ENCODE measurements at regions not wholly inside any gene's neighbourhood (a gene's known extent, or its start where the extent isn't known, plus 50 kb on each side); places are given as distances from the start of the nearest gene placed in this dataset.

DNA sequence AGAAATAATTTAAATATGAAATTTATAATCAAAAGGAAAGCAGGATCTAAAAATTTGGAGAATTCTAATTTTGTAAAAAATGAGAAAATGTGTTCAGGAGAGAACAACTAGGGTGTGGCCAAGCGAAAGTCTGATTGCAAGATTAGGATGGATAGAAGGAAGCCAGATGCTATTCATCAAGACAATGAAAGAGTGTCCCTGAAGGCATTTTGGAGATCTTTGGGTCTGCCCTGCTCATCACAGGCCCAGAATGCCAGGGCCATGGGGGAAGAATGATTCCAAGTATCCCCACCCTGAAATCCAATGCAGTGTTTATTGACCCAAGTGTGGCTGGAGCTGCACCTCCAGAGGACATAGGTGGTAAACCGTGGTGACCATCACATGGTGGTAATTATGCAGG lies 724.0 kb upstream of the FZD8 start:
- no peak for DNase-seq
- intact Hi-C loops (cut with micrococcal nuclease) = no loop called here
- Histone ChIP-seq H4K20me1 (ENCODE audit: insufficient read depth, low read length) (no peaks in the 10 kb centered on the region), H3K4me1 (ENCODE audit: control insufficient read depth in 1 of 2, insufficient read depth in 2 of 2, low read length in 2 of 2) (no peaks in the 10 kb centered on the region), H2AFZ (ENCODE audit: insufficient read depth, low read depth, low read length, poor library complexity, severe bottlenecking) (no peak overlapping the region), H3K4me2 (replicated peaks; ENCODE audit: extremely low read depth, low read length, poor library complexity, severe bottlenecking) (no peak overlapping the region), H3K79me2 (ENCODE audit: insufficient read depth, low read length) (no peaks in the 10 kb centered on the region), H3K27me3 (ENCODE audit: control insufficient read depth in 2 of 2, insufficient read depth in 2 of 2, low read length in 2 of 2) (no peaks in the 10 kb centered on the region), H3K9me3 (replicated peaks in 1 of 2; ENCODE audit: control insufficient read depth in 1 of 2, insufficient read depth in 1 of 2, low read length in 2 of 2) (peaks cover 8 to 10% of the 10 kb centered on the region in 2 donors), H3K4me3 (replicated peaks in 1 of 3; ENCODE audit: low read depth in 2 of 3, low read length in 3 of 3) (no peak overlapping the region), H3K36me3 (replicated peaks in 1 of 2; ENCODE audit: control insufficient read depth in 1 of 2, insufficient read depth in 2 of 2, low read length in 2 of 2) (no peaks in the 10 kb centered on the region), H3K9ac (ENCODE audit: insufficient read depth, low read length, poor library complexity, severe bottlenecking) (no peak overlapping the region), H3K27ac (ENCODE audit: low read depth in 1 of 2, low read length in 2 of 2) (no peak overlapping the region)
- Mint-ChIP-seq H3K36me3 (no peaks in the 10 kb centered on the region), H3K27me3 (ENCODE audit: low read depth in 3 of 3) (no peaks in the 10 kb centered on the region), H3K4me3 (no peak overlapping the region), H3K4me1 (no peaks in the 10 kb centered on the region), H3K9me3 (peaks cover 1 to 15% (median 2%) of the 10 kb centered on the region in 7 donors), H3K27ac (no peak overlapping the region)
- TF ChIP-seq CTCF (IDR thresholded peaks at IDR 0.05) = no peak
- WGBS (ENCODE audit: insufficient coverage) = 100% methylated on average over 1 of the region's 2 CpGs

DNA sequence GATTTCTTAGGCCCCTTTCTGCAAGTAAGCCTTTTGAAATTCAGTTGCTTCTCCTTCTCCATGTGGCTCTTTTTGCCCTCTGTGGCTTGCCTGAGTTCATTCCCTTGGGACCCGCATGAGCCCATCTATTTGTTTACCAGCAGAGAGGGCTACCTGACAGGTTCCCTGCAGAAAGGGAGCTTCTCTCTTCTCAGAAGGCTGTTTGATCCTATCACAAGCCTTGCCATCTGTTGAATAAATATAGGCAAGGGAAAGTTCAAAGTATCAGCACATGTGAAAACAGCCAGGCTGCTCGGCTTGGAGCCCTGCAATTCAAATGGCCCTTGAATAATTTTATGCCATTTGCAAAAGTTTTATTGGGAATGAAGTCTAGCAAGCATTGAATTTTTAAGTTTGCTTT lies 720.2 kb upstream of the FZD8 start:
- Histone ChIP-seq H3K9me3 (replicated peaks in 1 of 2; ENCODE audit: control insufficient read depth in 1 of 2, insufficient read depth in 1 of 2, low read length in 2 of 2) (peaks cover 8 to 10% of the 10 kb centered on the region in 2 donors), H3K79me2 (ENCODE audit: insufficient read depth, low read length) (no peaks in the 10 kb centered on the region), H4K20me1 (ENCODE audit: insufficient read depth, low read length) (no peaks in the 10 kb centered on the region), H2AFZ (ENCODE audit: insufficient read depth, low read depth, low read length, poor library complexity, severe bottlenecking) (no peak overlapping the region), H3K4me3 (replicated peaks in 1 of 3; ENCODE audit: low read depth in 2 of 3, low read length in 3 of 3) (no peak overlapping the region), H3K4me2 (replicated peaks; ENCODE audit: extremely low read depth, low read length, poor library complexity, severe bottlenecking) (no peak overlapping the region), H3K27me3 (ENCODE audit: control insufficient read depth in 2 of 2, insufficient read depth in 2 of 2, low read length in 2 of 2) (no peaks in the 10 kb centered on the region), H3K9ac (ENCODE audit: insufficient read depth, low read length, poor library complexity, severe bottlenecking) (no peak overlapping the region), H3K36me3 (replicated peaks in 1 of 2; ENCODE audit: control insufficient read depth in 1 of 2, insufficient read depth in 2 of 2, low read length in 2 of 2) (no peaks in the 10 kb centered on the region), H3K27ac (ENCODE audit: low read depth in 1 of 2, low read length in 2 of 2) (no peak overlapping the region), H3K4me1 (ENCODE audit: control insufficient read depth in 1 of 2, insufficient read depth in 2 of 2, low read length in 2 of 2) (no peaks in the 10 kb centered on the region)
- TF ChIP-seq CTCF (IDR thresholded peaks at IDR 0.05) = no peak
- 83% methylated on average over 1 of the region's 2 CpGs for WGBS (ENCODE audit: insufficient coverage)
- no peak for DNase-seq
- Mint-ChIP-seq H3K27ac (no peak overlapping the region), H3K27me3 (ENCODE audit: low read depth in 3 of 3) (no peaks in the 10 kb centered on the region), H3K9me3 (peaks cover 0 to 16% (median 2%) of the 10 kb centered on the region in 7 donors), H3K4me3 (no peak overlapping the region), H3K4me1 (no peaks in the 10 kb centered on the region), H3K36me3 (no peaks in the 10 kb centered on the region)
- intact Hi-C loops (cut with micrococcal nuclease) = no loop called here
